ENCODE measurements at regions not wholly inside any gene's neighbourhood (a gene's known extent, or its start where the extent isn't known, plus 50 kb on each side); places are given as distances from the start of the nearest gene placed in this dataset.
A peak's percentile ranks its signal among the peaks of the same experiment; 100 is the strongest.

- no peak for DNase-seq (ENCODE audit: low spot score)
Measured at GRCh38 chr5:112025757-112026156, 268.8 kb upstream of the NREP start.

GRCh38 chr5:112024769-112025168, 267.8 kb upstream of the NREP start:
- no peak for DNase-seq (ENCODE audit: low spot score)

GRCh38 chr5:112024221-112024620, 267.2 kb upstream of the NREP start:
- DNase-seq (ENCODE audit: low spot score) = no peak

GRCh38 chr5:112023766-112024165, 266.8 kb upstream of the NREP start:
- DNase-seq (ENCODE audit: low spot score) = no peak

- no peak for DNase-seq (ENCODE audit: low spot score)
Measured at GRCh38 chr5:112018846-112019245, 261.9 kb upstream of the NREP start.

GRCh38 chr5:112016980-112017379, 260.0 kb upstream of the NREP start:
- no peak for DNase-seq (ENCODE audit: low spot score)

GRCh38 chr5:112014783-112015395, 257.9 kb upstream of the NREP start:
- no peak for DNase-seq (ENCODE audit: low spot score)

GRCh38 chr5:112013660-112014059, 256.7 kb upstream of the NREP start:
- no peak for DNase-seq (ENCODE audit: low spot score)

- DNase-seq (ENCODE audit: low spot score) = no peak
Measured at GRCh38 chr5:112012104-112012503, 255.1 kb upstream of the NREP start.

- DNase-seq (ENCODE audit: low spot score) = no peak
Measured at GRCh38 chr5:112010475-112010874, 253.5 kb upstream of the NREP start.

- DNase-seq (ENCODE audit: low spot score) = no peak
Measured at GRCh38 chr5:112006721-112007120, 249.7 kb upstream of the NREP start.

GRCh38 chr5:112005623-112005930, 248.6 kb upstream of the NREP start:
- no peak for DNase-seq (ENCODE audit: low spot score)

GRCh38 chr5:112004867-112005622, 248.1 kb upstream of the NREP start:
- no peak for DNase-seq (ENCODE audit: low spot score)

GRCh38 chr5:112002376-112002775, 245.4 kb upstream of the NREP start:
- no peak for DNase-seq (ENCODE audit: low spot score)

- no peak for DNase-seq (ENCODE audit: low spot score)
Measured at GRCh38 chr5:111999286-111999685, 242.3 kb upstream of the NREP start.

- DNase-seq (ENCODE audit: low spot score) = no peak
Measured at GRCh38 chr5:111998871-111999270, 241.9 kb upstream of the NREP start.

- no peak for DNase-seq (ENCODE audit: low spot score)
Measured at GRCh38 chr5:111997711-111998110, 240.7 kb upstream of the NREP start.

GRCh38 chr5:111997308-111997707, 240.3 kb upstream of the NREP start:
- no peak for DNase-seq (ENCODE audit: low spot score)

GRCh38 chr5:111996574-111996973, 239.6 kb upstream of the NREP start:
- no peak for DNase-seq (ENCODE audit: low spot score)

- no peak for DNase-seq (ENCODE audit: low spot score)
Measured at GRCh38 chr5:111995701-111996100, 238.7 kb upstream of the NREP start.

GRCh38 chr5:111993242-111993641, 236.2 kb upstream of the NREP start:
- DNase-seq (ENCODE audit: low spot score) = no peak

- peak; percentile 18 for DNase-seq (ENCODE audit: low spot score)
Measured at GRCh38 chr5:111984044-111984443, 227.1 kb upstream of the NREP start.

GRCh38 chr5:111983459-111983858, 226.5 kb upstream of the NREP start:
- DNase-seq (ENCODE audit: low spot score) = no peak

GRCh38 chr5:111977436-111977829, 220.4 kb upstream of the NREP start:
- DNase-seq (ENCODE audit: low spot score) = no peak
